ENCODE measurements at regions not wholly inside any gene's neighbourhood (a gene's known extent, or its start where the extent isn't known, plus 50 kb on each side); places are given as distances from the start of the nearest gene placed in this dataset.

DNA sequence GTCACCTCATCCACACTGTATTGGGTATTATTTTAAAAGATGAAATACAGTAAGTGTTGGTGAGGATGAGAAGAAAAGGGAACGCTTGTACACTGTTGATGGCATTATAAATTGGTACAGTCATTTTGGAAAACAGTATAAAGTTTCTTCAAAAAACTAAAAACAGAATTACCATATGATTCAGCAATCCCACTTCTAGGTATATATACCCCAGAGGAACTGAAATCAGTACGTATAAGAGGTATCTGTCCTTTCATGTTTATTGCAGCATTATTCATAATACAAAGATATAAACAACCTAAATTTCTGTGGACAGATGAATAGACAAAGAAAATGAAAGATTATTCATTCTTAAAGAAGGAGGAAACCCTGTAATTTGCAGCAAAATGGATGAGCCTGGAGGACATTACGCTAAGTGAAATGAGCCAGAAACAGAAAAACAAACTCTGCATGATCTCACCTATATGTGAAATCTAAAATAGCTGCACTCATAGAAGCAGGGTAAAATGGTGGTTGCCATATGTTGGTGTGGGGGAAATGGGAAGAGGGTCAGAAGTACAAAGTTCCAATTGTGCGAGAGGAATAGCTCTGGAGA is 191.6 kb downstream of the TRIM36 start:
- Histone ChIP-seq H2BK5ac (ENCODE audit: low read depth, low read length) (no peak overlapping the region), H3K4me1 (replicated peaks in 1 of 4; ENCODE audit: control insufficient read depth in 3 of 4, insufficient read depth in 4 of 4, low read length in 3 of 4) (no peaks in the 10 kb centered on the region), H3K27me3 (replicated peaks in 1 of 4; ENCODE audit: control insufficient read depth in 3 of 4, extremely low read depth in 1 of 4, insufficient read depth in 3 of 4, low read length in 3 of 4) (no peaks in the 10 kb centered on the region), H4K5ac (ENCODE audit: insufficient read length, low read depth, low read length) (no peak overlapping the region), H2BK120ac (replicated peaks; ENCODE audit: low read depth, low read length) (no peak overlapping the region), H3K9ac (replicated peaks in 1 of 4; ENCODE audit: extremely low read depth in 1 of 4, low read depth in 3 of 4, low read length in 3 of 4) (no peak overlapping the region), H3K27ac (ENCODE audit: low read depth, low read length) (no peak overlapping the region), H3K23me2 (ENCODE audit: low read depth, low read length) (no peaks in the 10 kb centered on the region), H3K79me2 (ENCODE audit: control insufficient read depth in 1 of 2, insufficient read depth in 2 of 2, low read length in 2 of 2) (no peaks in the 10 kb centered on the region), H2BK20ac (ENCODE audit: low read length) (no peak overlapping the region), H3K36me3 (ENCODE audit: control insufficient read depth in 2 of 4, insufficient read depth in 4 of 4, low read length in 3 of 4) (no peaks in the 10 kb centered on the region), H2BK15ac (ENCODE audit: low read length) (no peak overlapping the region), H4K91ac (replicated peaks; ENCODE audit: insufficient read length, low read length) (no peak overlapping the region), H3K56ac (replicated peaks; ENCODE audit: insufficient read length, low read depth, low read length) (no peak overlapping the region), H4K8ac (ENCODE audit: extremely low read depth, insufficient read depth, low read length) (no peak overlapping the region), H3K18ac (ENCODE audit: extremely low read depth, low read length) (no peak overlapping the region), H3K79me1 (ENCODE audit: low read depth, low read length) (no peaks in the 10 kb centered on the region), H4K20me1 (replicated peaks in 1 of 2; ENCODE audit: control insufficient read depth in 1 of 2, insufficient read depth in 2 of 2, low read length in 2 of 2) (no peaks in the 10 kb centered on the region), H2BK12ac (ENCODE audit: low read depth, low read length) (no peak overlapping the region), H3K23ac (ENCODE audit: insufficient read length) (no peak overlapping the region), H3K14ac (ENCODE audit: insufficient read length) (no peak overlapping the region), H2AFZ (ENCODE audit: low read length) (no peak overlapping the region), H2AK5ac (ENCODE audit: low read depth, low read length) (no peak overlapping the region), H3K4ac (replicated peaks; ENCODE audit: insufficient read length, low read depth, low read length) (no peak overlapping the region), H3K4me2 (ENCODE audit: insufficient read depth in 1 of 2, low read depth in 2 of 2, low read length in 2 of 2) (no peak overlapping the region), H3K9me3 (ENCODE audit: insufficient read depth in 2 of 2, low read depth in 1 of 2, low read length in 1 of 2) (no peaks in the 10 kb centered on the region), H3K4me3 (ENCODE audit: extremely low read depth in 1 of 4, insufficient read depth in 2 of 4, low read depth in 3 of 4, low read length in 4 of 4) (no peak overlapping the region)
- DNase-seq (ENCODE audit: low read depth in 1 of 2, low spot score in 2 of 2) (no peak), FAIRE-seq (no peak)
- 91% methylated on average over 4 of the region's 4 CpGs; no CpG with 5 or more reads in 1 of the 2 experiments for whole genome bisulfite sequencing, 2 experiments (ENCODE audit: extremely low coverage in 1 of 2, insufficient coverage in 1 of 2, insufficient read length in 1 of 2, insufficient replicate concordance in 2 of 2, low coverage in 1 of 2, low lambda C conversion rate in 2 of 2, missing lambda C conversion rate in 1 of 2)
- CTCF ChIA-PET (ENCODE audit: partially characterized antibody) = no interaction called here
- TF ChIP-seq ASH2L (IDR thresholded peaks at IDR 0.05; ENCODE audit: low read length) = no peak
- TF ChIP-seq EGR1 (IDR thresholded peaks at IDR 0.05; ENCODE audit: borderline replicate concordance, low read depth, low read length) = no peak
- TF ChIP-seq CHD1 (IDR thresholded peaks at IDR 0.05; ENCODE audit: low read depth, low read length) = no peak
- no peak for TF ChIP-seq POLR2A (IDR thresholded peaks at IDR 0.05; ENCODE audit: control extremely low read depth in 1 of 2, low read depth in 2 of 2, low read length in 2 of 2)
- TF ChIP-seq, protein P1, sequence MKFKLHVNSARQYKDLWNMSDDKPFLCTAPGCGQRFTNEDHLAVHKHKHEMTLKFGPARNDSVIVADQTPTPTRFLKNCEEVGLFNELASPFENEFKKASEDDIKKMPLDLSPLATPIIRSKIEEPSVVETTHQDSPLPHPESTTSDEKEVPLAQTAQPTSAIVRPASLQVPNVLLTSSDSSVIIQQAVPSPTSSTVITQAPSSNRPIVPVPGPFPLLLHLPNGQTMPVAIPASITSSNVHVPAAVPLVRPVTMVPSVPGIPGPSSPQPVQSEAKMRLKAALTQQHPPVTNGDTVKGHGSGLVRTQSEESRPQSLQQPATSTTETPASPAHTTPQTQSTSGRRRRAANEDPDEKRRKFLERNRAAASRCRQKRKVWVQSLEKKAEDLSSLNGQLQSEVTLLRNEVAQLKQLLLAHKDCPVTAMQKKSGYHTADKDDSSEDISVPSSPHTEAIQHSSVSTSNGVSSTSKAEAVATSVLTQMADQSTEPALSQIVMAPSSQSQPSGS (IDR thresholded peaks at IDR 0.05; ENCODE audit: low read length) = no peak
- no peak for TF ChIP-seq BCL11A (IDR thresholded peaks at IDR 0.05; ENCODE audit: low read depth in 2 of 2, low read length in 2 of 2)
- POLR2A ChIA-PET (ENCODE audit: partially characterized antibody) = no interaction called here

Measured in H1 (cell line).